Kidney epithelial cell (primary cell): ENCODE measurements at regions not wholly inside any gene's neighbourhood (a gene's known extent, or its start where the extent isn't known, plus 50 kb on each side); places are given as distances from the start of the nearest gene placed in this dataset.

Experiments used
- DNase-seq: peaks from one replicate; pipeline ENCODE4 v3.0.0-alpha.2; 2010; ENCODE audit warnings: low read depth
- H3K27me3 ChIP-seq: 2 replicates; pipeline ENCODE4 v1.6.0; 2011; ENCODE audit warnings: low read length; ENCODE audit not compliant: control insufficient read depth, insufficient read depth
- H3K36me3 ChIP-seq: 2 replicates; pipeline ENCODE4 v1.5.1; 2011; ENCODE audit warnings: low read length; ENCODE audit not compliant: control insufficient read depth, insufficient read depth
- H3K4me3 ChIP-seq: 2 replicates; pipeline ENCODE4 v1.5.1; 2011; ENCODE audit warnings: low read depth, mild to moderate bottlenecking, control low read depth, low read length
- TF ChIP-seq, protein P1 (sequence below): IDR thresholded peaks from 2 replicates; pipeline ENCODE4 v1.5.1; 2011; ENCODE audit warnings: mild to moderate bottlenecking, moderate library complexity, low read length, control low read depth, inconsistent platforms; ENCODE audit not compliant: insufficient read depth, poor library complexity, severe bottlenecking

GRCh38 chr13:83975655-83976165 is 93.4 kb upstream of the SLITRK1 start:
- no peaks in the 10 kb centered on the region for H3K27me3 ChIP-seq
- H3K36me3 ChIP-seq = no peaks in the 10 kb centered on the region
- TF ChIP-seq, protein P1, sequence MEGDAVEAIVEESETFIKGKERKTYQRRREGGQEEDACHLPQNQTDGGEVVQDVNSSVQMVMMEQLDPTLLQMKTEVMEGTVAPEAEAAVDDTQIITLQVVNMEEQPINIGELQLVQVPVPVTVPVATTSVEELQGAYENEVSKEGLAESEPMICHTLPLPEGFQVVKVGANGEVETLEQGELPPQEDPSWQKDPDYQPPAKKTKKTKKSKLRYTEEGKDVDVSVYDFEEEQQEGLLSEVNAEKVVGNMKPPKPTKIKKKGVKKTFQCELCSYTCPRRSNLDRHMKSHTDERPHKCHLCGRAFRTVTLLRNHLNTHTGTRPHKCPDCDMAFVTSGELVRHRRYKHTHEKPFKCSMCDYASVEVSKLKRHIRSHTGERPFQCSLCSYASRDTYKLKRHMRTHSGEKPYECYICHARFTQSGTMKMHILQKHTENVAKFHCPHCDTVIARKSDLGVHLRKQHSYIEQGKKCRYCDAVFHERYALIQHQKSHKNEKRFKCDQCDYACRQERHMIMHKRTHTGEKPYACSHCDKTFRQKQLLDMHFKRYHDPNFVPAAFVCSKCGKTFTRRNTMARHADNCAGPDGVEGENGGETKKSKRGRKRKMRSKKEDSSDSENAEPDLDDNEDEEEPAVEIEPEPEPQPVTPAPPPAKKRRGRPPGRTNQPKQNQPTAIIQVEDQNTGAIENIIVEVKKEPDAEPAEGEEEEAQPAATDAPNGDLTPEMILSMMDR = no peak
- DNase-seq = no peak
- H3K4me3 ChIP-seq = no peak overlapping the region

- Histone ChIP-seq H3K27me3 (no peaks in the 10 kb centered on the region), H3K4me3 (no peak overlapping the region), H3K36me3 (no peaks in the 10 kb centered on the region)
- no peak for DNase-seq
- TF ChIP-seq, protein P1 = no peak
These were observed 76.3 kb upstream of the SLITRK1 start for GRCh38 chr13:83958531-83958930.

GRCh38 chr13:83955011-83955410 is 72.7 kb upstream of the SLITRK1 start:
- DNase-seq = no peak
- Histone ChIP-seq H3K27me3 (no peaks in the 10 kb centered on the region), H3K36me3 (no peaks in the 10 kb centered on the region), H3K4me3 (no peak overlapping the region)
- TF ChIP-seq, protein P1 = no peak

DNA sequence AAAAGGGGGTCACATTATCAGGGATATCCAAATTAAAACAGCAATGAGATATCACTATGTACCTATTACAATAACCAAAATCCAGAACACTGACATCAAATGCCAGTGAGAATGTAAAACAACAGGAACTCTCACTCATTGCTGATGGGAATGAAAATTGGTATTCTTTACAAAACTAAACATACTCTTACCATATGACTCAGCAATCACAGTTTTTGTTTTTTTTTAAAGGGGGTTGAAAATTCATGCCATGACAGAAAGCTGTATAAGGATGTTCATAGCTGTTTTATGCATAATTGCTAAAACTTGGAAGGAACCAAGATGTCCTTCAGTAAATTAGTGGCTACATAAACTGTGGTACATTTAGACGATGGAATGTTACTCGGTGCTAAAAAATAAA is 71.6 kb upstream of the SLITRK1 start:
- DNase-seq = no peak
- no peaks in the 10 kb centered on the region for H3K36me3 ChIP-seq
- no peak overlapping the region for H3K4me3 ChIP-seq
- no peaks in the 10 kb centered on the region for H3K27me3 ChIP-seq
- TF ChIP-seq, protein P1 = no peak

- no peak for DNase-seq
These were observed 68.0 kb upstream of the SLITRK1 start for GRCh38 chr13:83950293-83950692.

More at GRCh38 chr13:83950293-83950692, 68.0 kb upstream of the SLITRK1 start:
- Histone ChIP-seq H3K36me3 (no peaks in the 10 kb centered on the region), H3K27me3 (no peaks in the 10 kb centered on the region), H3K4me3 (no peak overlapping the region)
- TF ChIP-seq, protein P1 = no peak
